AG10803 (cell line): ENCODE measurements at regions not wholly inside any gene's neighbourhood (a gene's known extent, or its start where the extent isn't known, plus 50 kb on each side); places are given as distances from the start of the nearest gene placed in this dataset.

ENCODE experiments used
- DNase-seq: peaks from one replicate; pipeline ENCODE4 v3.0.0; 2010; ENCODE audit warnings: low read depth
- H3K4me3 ChIP-seq: 2 replicates; pipeline ENCODE4 v1.5.1; 2011; ENCODE audit warnings: mild to moderate bottlenecking, low read length, control low read depth
- TF ChIP-seq, protein P1 (sequence below): conservative IDR thresholded peaks from 2 replicates; pipeline ENCODE4 v1.5.1; 2011; ENCODE audit warnings: mild to moderate bottlenecking, low read length, control low read depth, inconsistent platforms

DNA sequence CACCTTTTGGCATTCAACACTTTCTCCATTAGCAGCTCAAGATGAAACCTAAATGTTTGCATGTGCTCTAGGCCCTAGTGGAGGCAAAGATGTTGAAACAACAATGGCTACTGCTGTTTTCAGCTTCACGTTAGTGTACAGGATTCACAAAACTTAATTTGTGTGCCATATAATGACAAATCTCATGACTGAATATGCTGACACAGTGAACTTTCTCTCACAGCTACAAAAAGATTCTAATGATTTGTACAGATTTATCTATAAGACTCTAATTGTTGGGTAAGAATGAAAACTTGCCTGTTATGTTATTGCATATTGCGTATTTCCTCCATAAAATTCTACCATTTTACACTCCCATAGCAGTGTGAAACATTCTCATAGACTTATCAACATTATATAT lies 97.5 kb downstream of the CETN3 start:
- DNase-seq, result no peak
- TF ChIP-seq, protein P1, sequence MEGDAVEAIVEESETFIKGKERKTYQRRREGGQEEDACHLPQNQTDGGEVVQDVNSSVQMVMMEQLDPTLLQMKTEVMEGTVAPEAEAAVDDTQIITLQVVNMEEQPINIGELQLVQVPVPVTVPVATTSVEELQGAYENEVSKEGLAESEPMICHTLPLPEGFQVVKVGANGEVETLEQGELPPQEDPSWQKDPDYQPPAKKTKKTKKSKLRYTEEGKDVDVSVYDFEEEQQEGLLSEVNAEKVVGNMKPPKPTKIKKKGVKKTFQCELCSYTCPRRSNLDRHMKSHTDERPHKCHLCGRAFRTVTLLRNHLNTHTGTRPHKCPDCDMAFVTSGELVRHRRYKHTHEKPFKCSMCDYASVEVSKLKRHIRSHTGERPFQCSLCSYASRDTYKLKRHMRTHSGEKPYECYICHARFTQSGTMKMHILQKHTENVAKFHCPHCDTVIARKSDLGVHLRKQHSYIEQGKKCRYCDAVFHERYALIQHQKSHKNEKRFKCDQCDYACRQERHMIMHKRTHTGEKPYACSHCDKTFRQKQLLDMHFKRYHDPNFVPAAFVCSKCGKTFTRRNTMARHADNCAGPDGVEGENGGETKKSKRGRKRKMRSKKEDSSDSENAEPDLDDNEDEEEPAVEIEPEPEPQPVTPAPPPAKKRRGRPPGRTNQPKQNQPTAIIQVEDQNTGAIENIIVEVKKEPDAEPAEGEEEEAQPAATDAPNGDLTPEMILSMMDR, result no peak
- no peak overlapping the region for H3K4me3 ChIP-seq

- H3K4me3 ChIP-seq, result no peak overlapping the region
- TF ChIP-seq, protein P1, result no peak
- DNase-seq, result no peak
These were observed 98.2 kb downstream of the CETN3 start for GRCh38 chr5:90311401-90311800.

DNA sequence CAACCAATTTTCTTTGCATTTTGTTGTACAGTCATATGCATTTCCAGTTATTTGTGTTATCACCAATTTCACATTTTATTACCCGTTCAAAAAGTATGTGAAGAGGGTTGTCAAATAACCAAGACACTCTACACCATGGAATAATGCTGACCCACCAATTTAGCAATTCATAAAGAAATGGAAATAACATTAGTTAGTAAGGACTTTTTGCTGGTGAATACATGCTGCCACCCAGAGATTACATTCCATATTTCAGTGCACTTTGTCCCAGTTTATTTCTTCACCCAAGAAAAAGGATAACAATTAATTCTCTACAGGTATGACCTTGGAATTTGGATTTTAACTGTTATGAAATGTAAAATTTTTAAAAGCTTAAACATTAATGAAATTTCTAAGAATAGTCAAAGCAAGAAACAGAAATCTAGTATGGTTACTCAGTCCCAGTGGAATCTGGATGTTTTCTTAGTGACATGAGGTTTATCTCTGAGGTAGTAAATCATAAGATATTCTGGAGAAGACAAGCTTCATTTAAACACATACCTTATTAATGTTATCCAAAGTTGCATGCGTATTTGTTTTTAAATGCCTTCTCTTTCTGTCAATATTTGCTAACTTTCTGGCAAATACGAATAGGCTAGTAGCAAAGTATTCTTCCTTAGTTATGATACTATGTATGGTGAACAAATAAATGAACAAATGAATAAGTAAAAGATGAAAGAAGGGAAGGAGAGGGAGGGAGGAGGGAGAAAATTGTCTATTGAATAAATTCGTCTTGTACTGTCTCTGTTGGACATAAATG lies 100.6 kb downstream of the CETN3 start:
- no peak overlapping the region for H3K4me3 ChIP-seq
- no peak for DNase-seq
- TF ChIP-seq, protein P1, result no peak

DNA sequence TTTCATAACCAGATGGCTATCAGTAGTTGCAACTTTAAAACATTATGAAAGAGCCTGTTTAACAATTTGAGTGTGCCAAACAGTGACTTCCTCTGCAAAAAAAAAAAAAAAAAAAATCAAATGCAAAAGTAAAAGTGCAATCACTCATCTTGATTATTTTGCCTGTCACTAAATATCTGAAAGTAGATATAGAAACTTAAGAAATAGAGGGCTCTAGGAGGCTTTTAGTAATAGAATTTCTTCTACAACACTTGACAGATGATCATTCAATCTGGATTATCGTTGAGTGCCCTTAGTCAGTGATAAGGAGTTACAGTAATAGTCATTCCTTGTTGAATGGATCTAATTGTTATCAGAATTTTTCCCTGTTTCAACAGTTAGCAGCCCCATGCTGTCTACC lies 101.8 kb downstream of the CETN3 start:
- no peak for DNase-seq
- H3K4me3 ChIP-seq, result no peak overlapping the region
- TF ChIP-seq, protein P1, result no peak

GRCh38 chr5:90307322-90307721 lies 102.2 kb downstream of the CETN3 start:
- DNase-seq, result no peak
- TF ChIP-seq, protein P1, result no peak
- H3K4me3 ChIP-seq, result no peak overlapping the region

GRCh38 chr5:90306613-90307012 lies 102.9 kb downstream of the CETN3 start:
- TF ChIP-seq, protein P1, result no peak
- no peak overlapping the region for H3K4me3 ChIP-seq

GRCh38 chr5:90305041-90305720 lies 104.4 kb downstream of the CETN3 start:
- TF ChIP-seq, protein P1, result no peak
- H3K4me3 ChIP-seq, result no peak overlapping the region
- DNase-seq, result no peak

More at GRCh38 chr5:90306613-90307012, 102.9 kb downstream of the CETN3 start:
- no peak for DNase-seq
